Keratinocyte (primary cell): ENCODE measurements at regions not wholly inside any gene's neighbourhood (a gene's known extent, or its start where the extent isn't known, plus 50 kb on each side); places are given as distances from the start of the nearest gene placed in this dataset.

Experiments
- CTCF ChIP-seq, 3 experiments: IDR thresholded peaks in 1 of 3; conservative IDR thresholded peaks in 1 of 3; optimal IDR thresholded peaks in 1 of 3; 2 replicates in 2 of 3; 3 replicates in 1 of 3; pipeline versions ENCODE3 to v1.5.1; 2011; ENCODE audit warnings: low read length in 3 of 3, mild to moderate bottlenecking in 3 of 3, moderate library complexity in 2 of 3, control low read depth in 1 of 3, inconsistent platforms in 1 of 3; ENCODE audit not compliant: insufficient read depth in 2 of 3; ENCODE audit errors: extremely low read depth in 1 of 3
- EZH2 ChIP-seq: IDR thresholded peaks from one replicate; pipeline ENCODE4 v1.6.1; 2012; ENCODE audit warnings: inconsistent platforms, mild to moderate bottlenecking, low read length, moderate library complexity

GRCh38 chr1:61606448-61607312 lies 118.3 kb downstream of the TM2D1 start:
- TF ChIP-seq CTCF (optimal IDR thresholded peaks at IDR 0.05 in 1 of 3, IDR thresholded peaks at IDR 0.05 in 1 of 3, conservative IDR thresholded peaks at IDR 0.05 in 1 of 3; ENCODE audit: extremely low read depth in 1 of 3, insufficient read depth in 2 of 3, low read length in 3 of 3) (no peak), EZH2 (no peak)
